Activated T-cell treated with anti-CD3 and anti-CD28 coated beads for 24 hours (primary cell): ENCODE measurements at regions not wholly inside any gene's neighbourhood (a gene's known extent, or its start where the extent isn't known, plus 50 kb on each side); places are given as distances from the start of the nearest gene placed in this dataset.

Experiments used
- DNase-seq: peaks from one replicate; pipeline ENCODE4 v3.0.0-alpha.2; 2020; ENCODE audit warnings: low read depth

DNA sequence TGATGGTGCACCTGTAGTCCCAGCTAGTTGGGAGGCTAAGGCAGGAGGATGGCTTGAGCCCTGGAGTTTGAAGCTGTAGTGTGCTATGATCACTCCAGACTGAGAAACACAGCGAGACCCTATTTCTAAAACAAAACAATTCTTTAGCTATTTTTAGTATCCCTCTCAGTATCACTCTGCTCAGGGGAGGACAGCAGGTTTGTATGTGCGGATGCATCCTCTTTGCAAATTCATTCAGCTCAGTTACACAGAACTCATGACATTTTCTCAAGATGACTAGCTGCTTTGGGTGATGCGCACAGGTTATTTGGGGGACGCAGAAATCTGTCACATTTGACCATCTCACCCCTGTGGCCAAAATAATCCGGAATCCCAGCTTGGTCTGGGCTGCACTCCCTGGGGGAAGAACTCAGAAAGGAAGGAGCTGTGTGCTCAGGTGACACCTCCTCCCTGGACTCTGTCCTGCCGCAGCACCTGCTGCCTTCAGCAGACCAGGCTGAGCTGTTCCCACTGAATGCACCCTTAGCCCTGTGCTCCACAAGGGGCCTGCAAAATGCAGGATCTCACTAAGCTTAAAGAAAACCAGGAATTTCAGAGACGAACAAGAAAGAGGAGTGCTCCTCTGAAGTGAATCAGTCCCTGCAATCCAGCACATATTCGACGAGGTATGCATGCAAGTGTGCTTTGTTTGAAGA lies 89.5 kb upstream of the PGBD5 start:
- DNase-seq = no peak

DNA sequence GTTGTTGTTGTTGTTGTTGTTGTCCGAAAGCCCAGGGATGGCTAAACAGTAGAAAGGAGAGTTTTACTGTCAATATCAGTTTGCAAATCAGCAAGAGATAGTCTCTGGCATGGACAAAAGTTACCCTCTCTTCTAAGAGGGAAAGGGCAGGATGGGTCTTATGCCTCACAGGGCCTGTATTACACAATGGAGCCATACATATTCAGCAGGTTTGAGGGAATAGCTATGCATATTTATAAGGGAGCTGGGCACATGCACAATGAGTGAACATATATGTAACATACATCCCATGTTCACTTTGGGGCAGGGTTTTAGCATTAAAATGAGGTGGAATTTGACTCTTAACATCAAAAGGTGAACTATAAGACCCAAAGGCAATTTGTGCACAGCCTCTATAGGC lies 84.4 kb upstream of the PGBD5 start:
- no peak for DNase-seq

DNA sequence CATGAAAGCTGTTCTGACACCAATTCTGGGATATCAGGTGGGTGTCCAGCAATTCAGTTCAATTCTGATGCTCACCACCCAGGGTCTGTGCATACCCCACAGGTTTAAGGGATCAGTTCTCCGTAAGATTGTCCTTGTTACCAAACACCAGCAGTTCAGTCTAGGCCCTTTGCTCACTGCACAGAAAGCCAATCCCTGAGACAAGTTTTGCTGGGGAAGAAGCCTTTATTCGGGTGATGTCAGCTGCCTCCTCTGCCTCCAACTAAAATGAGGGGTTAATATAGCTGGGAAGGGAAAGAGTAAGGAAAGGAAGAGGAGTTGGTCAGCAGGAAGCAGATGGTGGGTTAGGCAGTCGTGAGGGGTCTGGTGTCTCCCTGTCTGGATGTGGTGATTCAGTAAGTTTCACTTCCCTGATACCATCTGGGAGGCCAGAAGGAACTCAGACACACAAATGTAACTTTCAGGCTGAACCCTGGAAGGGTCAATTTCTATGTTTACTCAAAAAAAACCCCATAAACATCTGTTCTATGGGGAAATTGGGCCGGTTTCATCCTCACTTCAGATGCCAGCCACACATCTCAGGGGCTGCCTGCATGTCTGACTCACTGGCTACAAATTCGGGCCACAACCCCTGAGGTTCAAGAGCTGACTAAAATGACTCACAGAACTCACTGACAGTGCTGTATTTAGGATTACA lies 83.3 kb upstream of the PGBD5 start:
- no peak for DNase-seq

DNA sequence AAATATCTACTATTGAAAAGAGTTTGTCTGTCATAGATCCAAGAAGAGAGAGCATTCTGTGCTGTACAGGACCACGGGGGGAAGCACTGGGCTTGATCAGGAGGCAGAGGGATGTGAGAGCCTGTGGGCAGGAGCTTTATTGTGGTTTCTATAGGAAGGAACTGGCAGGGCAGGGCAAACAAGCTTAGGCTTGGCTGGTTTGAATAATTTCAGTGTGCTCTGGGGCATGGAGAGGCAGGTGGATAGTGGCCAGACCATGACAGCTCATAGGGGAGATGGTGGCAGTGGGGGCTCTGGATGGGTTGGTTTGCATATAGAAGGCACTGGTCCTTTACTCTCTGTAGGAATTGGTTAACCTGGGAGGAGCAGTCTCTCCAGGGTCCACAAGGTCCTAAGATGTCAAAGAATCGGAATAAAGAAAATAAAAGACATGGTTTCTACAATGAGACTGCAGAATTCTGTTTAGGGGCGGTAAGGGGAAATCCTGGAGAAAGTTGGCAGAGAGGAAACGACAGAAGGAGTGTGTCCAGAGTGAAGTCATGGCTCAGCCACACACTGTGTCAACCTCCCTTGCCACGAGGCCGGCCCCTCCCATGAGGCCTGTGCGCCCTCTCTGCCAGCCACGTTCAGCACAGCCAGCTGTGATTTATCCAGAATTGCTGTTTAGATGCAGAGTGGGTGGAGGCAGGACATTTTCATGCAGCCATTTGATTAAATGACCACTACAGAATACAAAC lies 81.7 kb upstream of the PGBD5 start:
- no peak for DNase-seq

DNA sequence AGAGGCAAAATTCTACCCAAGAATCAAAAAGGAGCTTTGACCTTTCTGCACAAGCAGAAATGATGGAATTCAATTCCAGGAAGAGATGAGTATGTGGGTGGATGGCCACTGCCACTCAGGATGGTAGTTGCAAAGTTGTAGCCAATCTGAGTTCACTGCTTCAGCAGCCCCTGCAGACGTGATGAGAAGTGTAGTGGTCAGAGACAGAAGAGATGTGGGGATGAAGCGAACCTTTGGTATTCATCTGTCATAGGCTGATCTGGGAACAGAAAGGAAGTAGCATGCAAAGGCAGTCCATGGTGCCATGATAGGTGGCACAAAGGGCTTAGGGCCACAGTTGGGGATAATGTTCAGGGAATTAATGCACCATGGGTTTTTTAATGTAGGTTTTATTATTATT lies 81.1 kb upstream of the PGBD5 start:
- DNase-seq = no peak

DNA sequence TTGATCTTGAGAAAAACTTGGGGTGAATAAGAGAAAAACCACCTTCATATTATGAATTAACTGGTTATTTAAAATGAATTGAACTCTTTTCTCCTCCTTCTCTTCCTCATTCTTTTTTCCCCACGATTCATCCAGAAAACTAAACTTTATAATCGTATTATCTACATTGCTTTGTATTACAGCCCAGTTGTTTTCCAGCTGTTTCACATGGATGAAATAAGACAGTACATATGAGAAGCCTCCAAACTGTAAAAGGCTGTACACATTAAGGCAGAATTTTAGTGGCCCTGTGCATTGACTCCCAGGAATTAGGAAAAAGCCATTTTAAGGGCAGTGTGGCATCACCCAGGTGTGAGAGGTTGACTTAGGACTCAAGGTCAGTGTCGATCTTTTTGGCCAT lies 80.3 kb upstream of the PGBD5 start:
- no peak for DNase-seq

DNA sequence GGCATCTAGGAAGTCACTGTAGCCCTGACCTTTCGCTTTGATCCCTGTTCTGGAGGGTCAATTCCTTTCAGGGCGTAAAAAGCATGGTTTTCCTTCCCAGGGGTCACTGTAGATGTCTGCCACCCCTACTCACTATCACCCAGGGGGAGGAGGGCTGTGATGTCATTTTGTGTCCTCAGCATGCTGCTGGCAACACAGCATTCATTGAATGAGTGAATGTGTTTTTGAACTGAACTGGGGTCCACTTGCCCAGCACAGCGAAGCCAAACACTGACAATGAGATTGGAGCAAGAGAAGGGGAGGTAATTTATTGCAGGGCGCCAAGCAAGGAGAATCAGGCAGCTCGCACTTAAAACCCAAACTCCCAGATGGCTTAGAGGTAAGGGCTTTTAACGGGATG lies 78.2 kb upstream of the PGBD5 start:
- no peak for DNase-seq

DNA sequence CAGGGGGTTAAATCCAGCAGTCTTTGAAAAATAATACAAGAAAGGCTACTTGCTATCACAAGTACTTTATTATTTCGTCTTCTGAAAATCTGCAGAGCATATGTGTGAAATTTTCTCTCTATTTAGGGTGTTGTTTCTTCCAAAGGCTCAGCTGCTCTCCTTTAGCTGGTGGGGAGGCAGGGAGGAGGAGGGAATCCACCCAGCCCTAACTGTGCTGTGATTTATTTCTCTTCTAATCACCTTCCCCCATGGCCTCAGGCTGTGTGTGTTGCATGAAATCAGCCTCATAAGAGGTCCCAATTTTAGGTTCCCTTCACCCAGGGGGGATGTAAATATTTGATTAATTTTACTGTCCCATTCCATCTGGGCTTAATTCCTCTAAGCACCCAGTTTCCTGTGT lies 77.6 kb upstream of the PGBD5 start:
- no peak for DNase-seq

DNA sequence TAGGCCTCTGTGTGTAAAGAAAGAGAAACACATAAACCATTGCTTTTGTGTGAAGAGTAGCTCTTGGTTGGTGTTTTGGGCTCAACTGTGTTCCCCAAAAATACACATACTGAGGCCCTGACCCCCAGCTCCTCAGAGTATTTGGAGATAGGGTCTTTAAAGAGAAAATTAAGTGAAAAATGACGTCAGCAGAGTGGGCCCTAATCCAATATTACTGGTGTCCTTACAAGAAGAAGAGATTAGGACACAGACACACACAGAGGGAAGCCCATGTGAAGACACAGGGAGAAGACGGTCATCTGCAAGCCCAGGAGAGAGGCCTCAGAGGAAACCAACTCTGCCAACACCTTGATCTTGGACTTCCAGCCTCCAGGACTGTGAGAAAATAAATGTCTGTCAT lies 76.9 kb upstream of the PGBD5 start:
- no peak for DNase-seq

DNA sequence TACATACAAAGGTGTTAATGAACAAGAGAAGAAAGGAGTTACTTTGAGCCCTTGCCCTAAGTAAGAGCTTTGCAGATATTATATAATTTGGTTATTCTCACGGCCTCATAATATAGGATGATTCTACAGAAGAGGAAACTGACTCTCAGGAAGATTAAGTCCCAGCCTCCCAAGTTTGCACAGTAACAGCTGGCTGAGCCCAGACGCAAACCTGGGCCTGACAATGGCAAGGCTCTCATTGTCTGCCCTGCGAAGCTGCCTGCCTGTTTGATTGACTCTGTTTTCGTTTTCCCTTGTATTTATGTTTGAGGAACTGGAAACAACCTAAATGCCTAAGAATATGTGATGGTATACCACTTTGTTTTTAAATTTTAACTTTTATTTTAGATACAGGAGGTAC lies 76.2 kb upstream of the PGBD5 start:
- no peak for DNase-seq

DNA sequence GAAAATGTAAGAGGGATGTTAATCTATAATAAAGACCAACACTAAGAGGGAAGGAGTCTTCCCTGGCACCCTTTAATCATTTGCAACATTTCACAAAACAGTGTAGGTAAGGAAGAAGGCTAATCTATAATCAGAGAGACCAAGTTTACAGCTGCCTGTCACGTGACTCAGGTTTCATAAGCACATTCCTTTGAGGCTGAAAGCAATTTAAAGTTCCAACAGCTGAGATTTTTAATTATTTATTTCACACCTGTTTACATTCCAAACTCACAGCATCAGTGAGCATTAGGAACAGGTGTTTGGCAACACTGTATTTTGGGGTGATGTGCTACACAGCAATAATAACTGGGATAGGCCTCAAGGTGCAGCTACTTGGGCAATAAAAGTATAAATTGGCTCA lies 75.7 kb upstream of the PGBD5 start:
- no peak for DNase-seq

DNA sequence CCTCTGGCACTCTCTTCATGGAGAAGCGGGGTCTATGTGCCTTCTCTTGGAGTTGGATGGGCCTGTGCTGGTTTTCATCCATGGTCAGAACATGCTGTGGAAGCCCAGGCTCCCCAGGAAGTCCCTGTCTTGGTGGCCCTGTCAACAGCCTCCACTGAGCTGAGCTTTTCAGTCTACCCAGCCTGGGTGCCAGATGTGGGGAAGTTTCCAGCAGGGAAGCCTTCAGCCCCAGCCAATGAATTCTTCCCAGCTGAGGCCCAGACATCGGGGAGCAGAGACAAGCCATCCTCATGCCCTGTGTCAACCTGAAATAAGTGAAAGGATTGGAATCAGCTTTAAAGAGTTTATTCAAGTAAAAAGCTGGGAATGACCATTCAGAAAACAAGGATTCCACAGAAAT lies 75.1 kb upstream of the PGBD5 start:
- DNase-seq = no peak

DNA sequence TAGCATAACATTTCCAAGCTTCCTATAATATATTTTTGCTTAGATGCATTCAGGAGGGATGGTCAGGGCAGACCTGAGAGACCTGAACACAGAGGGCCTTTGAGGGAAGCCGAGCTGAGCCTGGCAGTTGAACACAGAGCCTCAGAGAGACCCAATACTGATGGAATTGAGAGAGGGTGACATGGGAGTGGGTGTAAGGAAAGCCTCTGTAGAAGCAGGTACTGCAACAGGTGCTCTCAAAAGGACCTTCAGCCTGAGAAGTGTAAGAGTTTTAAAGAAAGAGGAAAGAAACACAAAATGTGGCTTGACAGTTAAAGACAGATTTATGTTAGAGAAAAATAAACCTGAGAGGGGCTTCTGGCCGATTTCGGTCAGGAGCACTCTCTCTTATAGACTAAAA lies 73.9 kb upstream of the PGBD5 start:
- DNase-seq = no peak

DNA sequence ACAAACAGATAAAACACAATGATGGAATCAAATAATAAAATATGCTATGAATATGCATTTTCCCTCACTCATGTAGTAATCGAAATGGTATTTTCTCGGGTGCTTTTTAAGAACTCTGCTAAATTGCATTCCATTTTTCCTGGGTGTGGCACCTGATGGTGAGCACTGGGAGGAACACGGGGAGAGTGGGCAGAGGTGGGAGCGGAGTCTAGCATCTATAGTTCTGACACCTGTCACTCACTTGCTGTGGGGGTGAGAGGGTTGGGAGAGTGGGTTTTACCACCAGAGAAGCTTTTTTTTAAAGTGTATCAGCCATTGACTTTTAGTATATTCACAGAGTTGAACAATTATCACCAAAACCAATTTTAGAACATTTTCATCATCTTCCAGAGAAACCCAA lies 73.4 kb upstream of the PGBD5 start:
- no peak for DNase-seq

DNA sequence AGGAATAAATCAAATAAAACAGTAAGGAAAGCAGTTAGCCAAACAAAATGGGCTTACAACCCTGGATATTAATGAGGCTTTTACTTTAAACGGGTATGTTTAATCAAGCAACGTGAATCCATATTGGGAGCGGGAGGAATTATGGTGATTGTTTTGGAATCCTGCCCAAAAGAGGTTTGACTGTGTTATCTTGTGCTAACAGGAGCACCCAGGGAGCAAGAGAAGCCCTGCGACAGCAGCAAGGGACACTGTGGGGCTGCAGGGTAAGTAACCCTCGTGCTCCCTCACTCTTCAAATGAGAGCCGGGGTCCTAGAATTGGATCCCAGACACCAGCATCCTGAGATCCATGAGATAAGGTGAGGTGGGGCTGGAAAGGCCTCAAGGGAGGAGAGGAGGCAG lies 72.6 kb upstream of the PGBD5 start:
- no peak for DNase-seq

DNA sequence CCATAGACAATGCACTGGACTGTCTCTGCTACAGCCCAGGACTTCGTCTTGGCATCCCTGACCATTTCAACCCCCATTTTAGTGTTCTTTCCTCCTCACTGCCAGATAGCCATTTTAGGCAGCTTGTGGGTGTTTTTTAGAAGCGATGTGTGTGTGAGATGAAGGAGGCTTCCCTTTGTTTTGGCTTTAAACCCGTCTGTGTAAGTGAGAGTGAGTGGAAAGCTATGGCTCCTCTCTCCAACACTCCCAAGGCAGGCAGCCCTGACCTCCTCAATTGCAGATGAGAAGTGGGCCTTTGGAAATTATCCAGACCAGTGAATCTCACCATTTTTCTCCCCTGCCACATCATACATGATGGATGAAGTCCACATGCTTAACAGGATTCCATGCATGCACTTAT lies 70.3 kb upstream of the PGBD5 start:
- DNase-seq = no peak

DNA sequence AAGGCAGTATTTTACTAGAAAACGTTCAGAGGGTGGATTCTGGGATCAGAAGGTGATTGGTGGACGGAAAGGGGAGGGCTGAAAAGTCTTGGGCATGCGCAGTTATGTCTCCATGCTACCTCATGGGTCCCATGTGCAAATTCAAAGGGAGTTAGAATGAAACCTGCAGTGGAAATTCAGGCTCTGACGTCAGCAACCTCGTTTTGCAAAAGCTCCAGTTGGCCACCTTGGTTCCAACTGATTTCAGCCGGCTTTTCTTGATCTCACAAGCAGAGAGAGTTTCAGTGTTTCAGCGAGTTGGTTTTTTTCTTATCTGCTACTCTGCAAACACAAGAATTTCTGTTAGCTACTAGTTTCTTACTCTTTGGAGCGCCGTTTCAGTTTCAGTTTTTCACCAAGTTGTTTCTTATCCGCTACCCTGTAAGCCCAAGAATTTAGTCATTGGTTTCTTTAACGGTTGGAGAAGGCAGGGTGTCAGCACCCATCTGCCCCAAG lies 69.8 kb upstream of the PGBD5 start:
- DNase-seq = no peak

DNA sequence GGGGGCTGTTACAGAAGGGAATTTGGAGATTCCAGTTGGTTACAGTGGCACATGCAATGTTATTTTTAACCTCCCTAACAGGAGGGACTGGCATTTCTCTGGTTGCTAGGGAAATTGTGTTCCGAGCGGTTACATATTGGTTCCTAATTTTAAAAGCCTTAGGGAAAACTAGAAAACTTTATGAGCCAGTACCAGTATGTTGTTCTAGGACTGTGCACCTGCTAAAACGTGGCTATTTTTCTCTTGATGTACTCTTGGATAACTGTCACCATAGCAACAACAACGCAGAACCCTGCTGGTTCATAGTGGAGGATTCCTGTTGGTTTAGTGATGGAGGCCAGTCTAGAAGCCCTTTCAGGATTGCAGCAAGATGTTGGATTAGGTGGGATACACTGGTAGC lies 68.9 kb upstream of the PGBD5 start:
- DNase-seq = no peak

DNA sequence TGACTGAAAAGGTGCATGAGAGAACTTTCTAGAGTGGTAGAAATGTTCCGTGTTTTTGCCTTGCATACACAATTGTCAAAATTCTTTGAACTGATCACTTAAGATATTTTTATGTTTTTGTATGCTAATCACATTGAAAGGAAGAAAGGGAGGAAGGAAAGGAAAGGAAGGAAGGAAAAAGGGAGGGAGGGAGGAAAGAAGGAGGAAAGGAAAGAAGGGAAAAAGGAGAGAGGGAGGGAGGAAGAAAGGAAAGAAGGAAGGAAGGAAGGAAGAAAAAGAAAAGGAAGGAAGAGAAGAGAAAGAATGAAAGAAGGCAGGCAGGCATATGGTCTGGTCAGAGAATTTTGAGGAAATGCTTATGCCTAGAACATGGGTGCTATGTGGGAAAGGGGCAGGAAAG lies 68.4 kb upstream of the PGBD5 start:
- no peak for DNase-seq

DNA sequence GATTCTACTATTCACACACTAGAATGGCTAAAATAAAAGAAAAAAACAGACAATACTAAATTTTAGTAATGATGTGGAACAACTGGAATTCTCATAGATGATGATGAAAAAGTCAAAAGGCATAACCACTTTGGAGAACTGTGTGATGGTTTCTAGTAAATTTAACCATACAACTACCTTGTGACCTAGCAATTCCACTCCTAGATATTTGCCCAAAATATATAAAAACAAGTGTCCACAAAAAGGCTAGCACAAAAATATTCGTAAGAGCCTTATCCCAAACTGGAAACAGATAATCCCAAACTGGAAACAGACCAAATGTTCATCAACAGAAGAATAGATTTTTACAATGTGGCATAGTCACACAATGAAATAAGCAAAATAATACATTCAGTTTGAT lies 67.9 kb upstream of the PGBD5 start:
- DNase-seq = no peak

DNA sequence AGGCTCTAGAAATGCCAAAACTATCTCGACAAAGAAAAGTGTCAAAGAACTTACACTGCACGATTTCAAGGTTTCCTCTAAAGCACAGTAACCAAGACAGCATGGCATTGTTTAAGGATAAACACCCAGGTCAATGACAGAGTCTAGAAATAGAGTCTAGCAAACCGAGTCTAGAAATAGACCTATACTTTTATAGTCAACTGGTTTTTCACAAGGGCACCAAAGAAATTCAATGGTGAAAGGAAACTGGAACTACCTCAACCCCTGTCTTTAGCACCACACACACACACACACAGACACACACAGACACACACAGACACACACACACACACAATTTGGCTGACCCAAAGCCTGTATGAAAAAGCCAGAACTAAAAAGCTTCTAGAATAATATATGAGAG lies 67.1 kb upstream of the PGBD5 start:
- no peak for DNase-seq

DNA sequence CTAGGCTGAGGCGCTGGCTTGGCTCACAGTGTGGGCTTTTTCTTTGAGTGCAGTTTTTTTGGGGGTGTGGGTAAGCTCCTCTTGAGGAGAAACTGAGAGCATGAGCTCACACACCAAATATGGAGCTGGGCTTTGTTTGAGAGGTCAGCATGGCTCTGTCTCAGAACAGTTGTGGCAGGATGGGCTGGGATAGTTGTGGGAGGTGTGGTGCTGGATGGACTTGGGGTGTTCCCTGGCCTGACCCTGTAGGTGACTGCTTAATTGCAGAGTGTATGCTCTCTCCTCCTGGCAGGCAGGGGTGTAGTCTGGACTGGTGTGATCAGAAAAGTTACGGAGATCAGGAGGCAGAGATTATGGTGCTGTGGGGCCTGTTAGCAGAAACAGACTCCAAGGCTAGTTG lies 64.3 kb upstream of the PGBD5 start:
- no peak for DNase-seq

DNA sequence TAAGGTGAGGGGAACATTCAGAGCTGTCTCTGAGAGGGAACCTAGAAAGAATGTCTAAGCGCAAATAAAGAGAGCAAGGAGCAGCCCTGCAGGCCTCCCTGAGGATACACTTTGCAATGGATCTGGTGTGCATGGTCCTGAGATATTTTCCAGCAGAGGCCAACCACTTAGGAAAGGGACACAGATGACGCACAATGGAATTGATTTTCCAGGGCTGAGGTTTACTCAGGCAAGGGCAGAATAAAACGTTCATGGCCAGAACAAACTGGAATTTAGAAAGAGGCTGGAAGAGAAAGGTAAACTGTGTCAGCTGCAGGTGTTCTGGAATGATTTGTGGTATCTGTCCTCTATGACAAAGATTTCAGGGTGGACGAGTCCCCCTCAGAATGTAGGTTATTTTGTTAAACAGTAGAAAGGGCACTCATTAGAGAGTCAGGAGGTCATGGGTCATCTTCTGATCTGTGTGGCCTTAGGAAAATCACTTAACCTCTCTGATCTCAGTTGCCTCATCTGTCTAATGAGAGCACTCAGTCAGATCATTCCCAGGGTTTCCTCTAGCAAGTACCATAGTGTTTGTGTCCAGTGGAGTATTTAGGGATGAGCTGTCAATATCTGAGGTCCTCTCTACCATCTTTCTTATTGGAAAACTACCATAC lies 61.8 kb upstream of the PGBD5 start:
- no peak for DNase-seq
